ENCODE measurements at regions not wholly inside any gene's neighbourhood (a gene's known extent, or its start where the extent isn't known, plus 50 kb on each side); places are given as distances from the start of the nearest gene placed in this dataset.
"Not testable (repeated sequence)": the region's sequence is repeated elsewhere in the genome, so short reads cannot be mapped to it uniquely, and the experiment has no call there.

GRCh38 chr6:82588020-82588419, 224.4 kb downstream of the TPBG start:
- DNase-seq, result no peak

DNA sequence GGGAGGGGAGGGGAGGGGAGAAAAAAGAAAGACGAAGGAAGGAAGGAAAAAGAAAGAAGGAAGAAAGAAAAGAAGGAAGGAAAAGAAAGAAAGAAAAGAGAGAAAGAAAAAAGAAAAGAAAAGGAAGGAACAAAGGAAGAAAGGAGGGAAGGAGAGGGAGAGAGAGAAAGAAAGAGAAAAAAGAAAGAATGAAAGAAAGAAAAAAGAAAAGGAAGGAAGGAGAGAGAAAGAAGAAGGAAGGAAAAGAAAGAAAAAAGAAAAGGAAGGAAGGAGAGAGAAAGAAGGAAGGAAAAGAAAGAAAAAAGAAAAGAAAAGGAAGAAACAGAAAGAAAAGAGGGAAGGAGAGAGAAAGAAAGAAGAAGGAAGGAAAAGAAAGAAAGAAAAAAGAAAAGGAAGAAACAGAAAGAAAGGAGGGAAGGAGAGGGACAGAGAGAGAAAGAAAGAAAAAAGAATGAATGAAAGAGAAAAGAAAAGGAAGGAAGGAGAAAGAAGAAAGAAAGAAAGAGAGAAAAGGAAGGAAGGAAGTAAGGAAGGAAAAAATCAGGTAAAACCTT, 225.3 kb downstream of the TPBG start:
- DNase-seq, result no peak

- DNase-seq, result peak; percentile 42 to 48
Measured at GRCh38 chr6:82589509-82590206, 226.0 kb downstream of the TPBG start.

DNA sequence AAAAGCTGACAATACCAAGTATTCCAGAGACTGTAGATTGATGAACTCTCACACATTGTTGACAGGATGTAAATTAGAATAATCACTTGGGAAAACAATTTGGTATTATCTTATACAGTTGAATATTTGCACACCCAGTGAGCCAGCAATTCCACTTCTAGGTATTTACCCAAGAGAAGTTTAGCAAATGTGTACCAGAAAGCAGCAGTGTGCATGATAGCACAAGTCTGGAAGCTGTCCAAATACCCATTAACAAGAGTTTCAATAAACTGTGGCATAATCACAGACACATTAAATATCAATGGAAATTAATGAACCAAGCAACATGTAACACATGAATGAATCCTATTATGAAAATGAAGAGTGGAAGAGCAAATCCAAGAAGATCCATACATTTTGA, 233.6 kb downstream of the TPBG start:
- peak in 1 of 2 experiments; percentile 26 for DNase-seq

DNA sequence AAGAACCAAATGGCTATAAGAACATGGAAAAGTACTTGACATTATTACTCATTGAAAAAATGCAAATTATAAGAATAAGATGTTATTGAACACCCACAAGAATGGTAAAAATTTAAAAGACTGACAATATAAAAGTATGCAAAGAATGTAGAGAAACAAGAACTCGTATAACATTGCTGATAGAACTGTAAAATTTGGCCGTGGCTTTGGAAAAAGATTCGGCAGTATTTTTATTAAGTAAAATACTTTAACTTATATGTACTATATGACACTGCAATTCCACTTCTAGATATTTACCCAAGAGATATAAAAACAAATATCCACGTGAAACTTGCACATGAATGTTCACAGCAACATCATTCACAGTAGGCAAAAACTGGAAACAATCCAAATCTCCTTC, 239.2 kb downstream of the TPBG start:
- DNase-seq, result no peak

GRCh38 chr6:82603871-82604270, 240.3 kb downstream of the TPBG start:
- DNase-seq, result no peak

GRCh38 chr6:82607998-82608725, 244.5 kb downstream of the TPBG start:
- DNase-seq, result no peak

- DNase-seq, result no peak
Measured at GRCh38 chr6:82608781-82609180, 245.2 kb downstream of the TPBG start.

DNA sequence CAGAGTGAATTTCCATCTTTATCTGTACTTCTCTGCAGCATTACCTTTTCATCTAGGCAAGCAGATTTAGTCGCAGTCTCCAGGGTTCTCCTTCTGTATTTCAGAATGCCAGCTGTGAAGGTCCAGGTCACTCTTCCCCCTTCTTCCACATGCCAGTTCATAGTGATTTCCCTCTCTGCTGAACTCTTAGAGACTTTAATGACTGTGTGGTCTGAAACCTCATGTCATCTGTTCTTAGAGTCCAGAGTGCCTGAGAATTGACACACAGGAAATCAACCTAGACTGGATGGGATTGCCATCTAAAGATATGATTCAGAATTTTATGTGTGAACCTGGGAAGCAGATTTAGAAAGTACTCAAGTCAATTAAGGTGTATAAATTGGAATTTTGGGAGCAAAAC, 248.1 kb downstream of the TPBG start:
- no peak for DNase-seq

GRCh38 chr6:82612475-82613039, 248.9 kb downstream of the TPBG start:
- DNase-seq, result peak; percentile 64 to 69

- DNase-seq, result no peak
Measured at GRCh38 chr6:82614518-82614917, 250.9 kb downstream of the TPBG start.

GRCh38 chr6:82616386-82617028, 252.9 kb downstream of the TPBG start:
- no peak for DNase-seq

- DNase-seq, result no peak
Measured at GRCh38 chr6:82617648-82618047, 254.0 kb downstream of the TPBG start.

DNA sequence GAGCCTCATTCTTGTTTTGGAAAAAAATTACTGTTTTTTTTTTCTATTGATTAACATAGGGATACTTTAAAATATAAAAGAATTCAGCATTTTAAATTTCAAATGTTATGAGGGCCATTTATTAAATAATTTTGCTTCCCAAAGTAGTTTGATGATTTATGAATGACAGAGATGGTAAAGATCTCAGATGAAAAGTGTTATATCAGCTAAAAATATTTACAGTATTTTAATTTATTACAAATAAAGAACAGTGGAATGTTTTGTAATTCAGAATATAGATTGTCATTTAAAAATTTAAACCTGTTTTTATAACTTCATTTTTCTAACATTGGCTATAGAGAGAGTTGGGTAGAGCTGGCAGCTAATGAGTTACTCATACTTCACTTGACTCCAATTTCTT, 256.0 kb downstream of the TPBG start:
- DNase-seq, result no peak

DNA sequence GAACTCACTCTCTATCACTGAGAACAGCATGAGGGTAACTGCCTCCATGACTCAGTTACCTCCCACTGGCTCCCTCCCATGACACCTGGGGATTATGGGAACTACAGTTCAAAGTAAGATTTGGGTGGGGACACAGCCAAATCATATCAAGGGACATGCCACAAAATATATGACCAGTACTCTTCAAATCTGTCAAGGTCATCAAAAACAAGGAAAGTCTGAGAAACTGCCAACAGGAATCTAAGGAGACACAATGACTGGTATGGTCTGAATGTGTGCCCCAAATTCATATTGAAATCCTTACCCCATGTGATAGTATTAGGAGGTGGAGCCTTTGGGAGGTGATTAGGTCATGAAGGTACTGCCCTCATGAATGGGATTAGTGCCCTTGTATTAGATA, 258.8 kb downstream of the TPBG start:
- DNase-seq, result no peak

DNA sequence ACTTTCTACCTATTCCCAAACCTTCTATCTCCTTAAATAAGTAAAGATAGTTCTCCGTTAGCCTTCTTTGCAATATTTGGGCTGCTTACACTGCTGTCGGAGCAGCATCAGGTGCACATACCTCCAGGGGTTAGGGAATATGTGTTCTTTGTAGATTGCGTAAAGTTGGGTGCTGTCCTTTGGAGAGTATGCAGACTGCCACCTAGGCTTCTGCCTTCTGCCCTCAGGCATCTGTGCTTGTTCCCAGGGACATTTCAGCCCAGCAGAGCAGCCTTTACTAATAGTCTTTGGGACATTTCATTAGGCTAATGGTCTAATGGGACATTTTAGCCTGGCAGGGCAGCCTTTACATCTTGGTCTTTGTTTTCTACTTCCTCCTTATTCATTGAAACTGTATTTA, 260.6 kb downstream of the TPBG start:
- no peak for DNase-seq

DNA sequence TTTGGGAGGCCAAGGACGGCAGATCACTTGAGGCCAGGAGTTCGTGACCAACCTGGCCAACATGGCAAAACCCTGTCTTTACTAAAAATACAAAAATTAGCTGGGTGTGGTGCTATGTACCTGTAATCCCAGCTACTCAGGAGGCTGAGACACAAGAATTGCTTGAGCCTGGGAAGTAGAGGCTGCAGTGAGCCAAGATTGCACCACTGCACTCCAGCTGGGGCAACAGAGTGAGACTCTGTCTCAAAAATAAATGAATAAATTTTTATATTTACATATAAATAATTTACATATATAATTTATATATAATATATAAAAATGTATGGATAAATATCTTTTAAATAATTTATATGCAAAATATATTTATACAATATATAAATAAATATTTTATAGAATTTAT, 263.3 kb downstream of the TPBG start:
- not testable (repeated sequence) for DNase-seq

- no peak for DNase-seq
Measured at GRCh38 chr6:82629921-82630320, 266.3 kb downstream of the TPBG start.

DNA sequence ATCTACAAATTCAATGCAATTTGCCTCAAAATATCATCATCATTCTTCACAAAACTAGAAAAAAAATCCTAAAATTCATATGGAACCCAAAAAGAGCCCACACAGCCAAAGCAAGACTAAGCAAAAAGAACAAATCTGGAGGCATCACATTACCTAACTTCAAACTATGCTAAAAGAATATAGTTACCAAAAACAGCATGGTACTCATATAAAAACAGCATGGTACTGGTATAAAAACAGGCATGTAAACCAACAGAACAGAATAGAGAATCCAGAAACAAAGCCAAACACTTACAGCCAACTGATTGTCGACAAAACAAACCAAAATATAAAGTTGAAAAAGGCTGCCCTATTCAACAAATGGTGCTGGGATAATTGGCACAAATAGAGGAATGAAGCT, 278.1 kb downstream of the TPBG start:
- no peak for DNase-seq

DNA sequence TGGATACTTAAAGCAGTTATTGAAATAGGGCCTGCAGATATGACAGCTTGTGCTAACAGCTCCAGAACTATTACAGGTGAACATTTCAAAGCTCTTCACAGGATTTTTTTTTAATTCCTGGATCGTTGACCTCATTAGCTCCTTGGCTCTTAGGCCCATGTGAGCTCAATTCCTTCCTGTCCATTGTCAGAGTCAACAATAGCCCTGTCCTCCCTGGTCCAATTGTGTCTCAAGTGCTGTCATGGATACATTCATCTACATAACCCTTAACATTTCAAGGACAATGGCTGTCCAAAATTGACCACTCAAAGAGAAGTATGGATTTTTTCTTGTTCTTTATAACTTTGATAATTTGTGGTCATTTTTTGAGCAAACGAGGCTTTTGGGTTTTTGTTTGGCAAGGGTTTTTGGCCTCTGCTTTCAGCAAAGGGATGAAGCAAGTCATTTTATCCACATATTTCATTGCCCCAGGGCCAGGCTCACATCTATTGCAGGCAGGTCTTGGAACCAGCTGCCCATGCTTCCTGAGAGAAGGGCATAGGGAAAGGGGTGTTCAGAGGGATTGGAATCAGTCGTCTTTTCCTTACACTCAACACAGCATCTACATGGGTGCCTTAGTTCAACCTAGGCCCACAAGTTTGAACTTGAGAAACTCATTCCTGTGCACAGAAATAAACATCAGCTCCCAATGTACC, 282.1 kb downstream of the TPBG start:
- no peak for DNase-seq

- no peak for DNase-seq
Measured at GRCh38 chr6:82646231-82646615, 282.6 kb downstream of the TPBG start.

- no peak for DNase-seq
Measured at GRCh38 chr6:82651845-82652335, 288.3 kb downstream of the TPBG start.

DNA sequence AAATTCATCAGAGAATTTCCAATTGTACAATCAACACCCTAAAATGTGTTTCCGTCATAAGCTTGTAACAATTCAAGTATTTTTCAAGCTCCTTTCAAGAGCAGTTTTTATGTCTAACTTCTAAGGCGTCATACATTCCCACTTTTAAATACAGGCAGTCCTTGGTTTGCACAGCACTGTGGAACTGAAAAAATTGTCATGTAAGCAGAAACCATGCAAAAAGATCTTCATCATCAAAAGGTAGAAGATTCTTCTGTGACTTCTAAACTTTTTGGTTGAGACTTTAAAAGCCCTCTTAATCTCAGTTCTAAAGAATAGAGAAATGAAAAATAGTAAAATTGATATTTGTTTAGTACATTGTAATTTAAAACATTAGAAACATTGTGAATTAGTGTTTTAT, 315.6 kb downstream of the TPBG start:
- no peak for DNase-seq

Measured in SHP77 (cell line).